ENCODE measurements at regions not wholly inside any gene's neighbourhood (a gene's known extent, or its start where the extent isn't known, plus 50 kb on each side); places are given as distances from the start of the nearest gene placed in this dataset.

DNA sequence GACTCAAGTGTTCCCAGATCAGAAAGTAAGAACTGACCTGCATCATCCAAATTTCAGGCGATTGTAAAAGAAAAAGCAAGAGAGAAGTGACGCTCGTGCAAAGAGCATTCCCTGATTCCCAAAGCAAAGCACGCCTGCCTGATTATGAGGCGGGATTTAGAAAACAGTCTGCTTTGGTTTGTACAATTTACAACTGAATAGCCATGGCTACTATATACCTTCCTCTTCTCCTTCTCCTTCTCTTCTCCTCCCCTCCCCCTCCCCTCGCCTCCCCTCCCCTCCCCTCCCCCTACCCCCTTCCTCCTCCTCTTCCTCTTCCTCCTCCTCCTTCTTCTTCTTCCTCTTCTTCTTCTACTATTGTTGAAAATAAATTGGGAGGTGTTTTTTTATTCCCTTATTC, 782.9 kb downstream of the GALR1 start:
- Mint-ChIP-seq H3K4me1 (ENCODE audit: low read depth) (no peaks in the 10 kb centered on the region), H3K36me3 (ENCODE audit: low read depth) (no peaks in the 10 kb centered on the region), H3K27me3 (ENCODE audit: low read depth) (no peaks in the 10 kb centered on the region), H3K27ac (no peak overlapping the region), H3K4me3 (no peak overlapping the region), H3K9me3 (peaks cover 5% of the 10 kb centered on the region)
- DNase-seq (ENCODE audit: low spot score): no peak

- no peaks in the 10 kb centered on the region for H3K36me3 Mint-ChIP-seq (ENCODE audit: low read depth)
- H3K27ac Mint-ChIP-seq: no peak overlapping the region
- peaks cover 10% of the 10 kb centered on the region for H3K9me3 Mint-ChIP-seq
Observed at GRCh38 chr18:78034755-78035154, 785.1 kb downstream of the GALR1 start.

GRCh38 chr18:78041218-78041617, 791.6 kb downstream of the GALR1 start:
- H3K27ac Mint-ChIP-seq: no peak overlapping the region
- no peaks in the 10 kb centered on the region for H3K27me3 Mint-ChIP-seq (ENCODE audit: low read depth)
- no peak overlapping the region for H3K4me3 Mint-ChIP-seq
- no peaks in the 10 kb centered on the region for H3K36me3 Mint-ChIP-seq (ENCODE audit: low read depth)
- DNase-seq (ENCODE audit: low spot score): no peak
- peaks cover 24% of the 10 kb centered on the region for H3K9me3 Mint-ChIP-seq
- no peaks in the 10 kb centered on the region for H3K4me1 Mint-ChIP-seq (ENCODE audit: low read depth)

More at GRCh38 chr18:78034755-78035154, 785.1 kb downstream of the GALR1 start:
- Mint-ChIP-seq H3K4me3 (no peak overlapping the region), H3K4me1 (ENCODE audit: low read depth) (no peaks in the 10 kb centered on the region), H3K27me3 (ENCODE audit: low read depth) (no peaks in the 10 kb centered on the region)
- no peak for DNase-seq (ENCODE audit: low spot score)

DNA sequence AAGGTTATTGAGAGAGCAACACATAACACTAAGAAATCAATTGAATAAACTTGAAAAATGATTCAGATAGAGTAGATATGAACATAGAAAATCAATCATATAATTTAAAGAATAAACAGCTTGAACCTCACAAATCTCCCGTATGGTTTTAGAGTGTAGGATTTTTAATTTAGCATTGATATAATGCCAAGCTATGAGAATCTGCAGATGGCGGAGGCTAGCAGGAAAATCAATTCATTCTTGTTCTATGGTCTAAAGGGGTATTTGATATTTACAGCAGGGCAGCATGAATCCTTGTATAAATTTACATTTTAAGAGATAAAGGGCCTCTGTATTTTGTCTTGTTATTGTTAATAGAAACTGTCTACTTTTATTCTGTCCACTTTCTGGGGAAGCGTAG, 797.0 kb downstream of the GALR1 start:
- no peaks in the 10 kb centered on the region for H3K36me3 Mint-ChIP-seq (ENCODE audit: low read depth)
- H3K27me3 Mint-ChIP-seq (ENCODE audit: low read depth): no peaks in the 10 kb centered on the region
- H3K27ac Mint-ChIP-seq: no peak overlapping the region
- H3K4me3 Mint-ChIP-seq: no peak overlapping the region
- H3K4me1 Mint-ChIP-seq (ENCODE audit: low read depth): no peaks in the 10 kb centered on the region
- peaks cover 11% of the 10 kb centered on the region for H3K9me3 Mint-ChIP-seq
- no peak for DNase-seq (ENCODE audit: low spot score)

GRCh38 chr18:78049281-78049680, 799.6 kb downstream of the GALR1 start:
- DNase-seq (ENCODE audit: low spot score): no peak
- Mint-ChIP-seq H3K27me3 (ENCODE audit: low read depth) (no peaks in the 10 kb centered on the region), H3K36me3 (ENCODE audit: low read depth) (no peaks in the 10 kb centered on the region), H3K27ac (no peak overlapping the region), H3K4me1 (ENCODE audit: low read depth) (no peaks in the 10 kb centered on the region), H3K9me3 (no peaks in the 10 kb centered on the region), H3K4me3 (no peak overlapping the region)

DNA sequence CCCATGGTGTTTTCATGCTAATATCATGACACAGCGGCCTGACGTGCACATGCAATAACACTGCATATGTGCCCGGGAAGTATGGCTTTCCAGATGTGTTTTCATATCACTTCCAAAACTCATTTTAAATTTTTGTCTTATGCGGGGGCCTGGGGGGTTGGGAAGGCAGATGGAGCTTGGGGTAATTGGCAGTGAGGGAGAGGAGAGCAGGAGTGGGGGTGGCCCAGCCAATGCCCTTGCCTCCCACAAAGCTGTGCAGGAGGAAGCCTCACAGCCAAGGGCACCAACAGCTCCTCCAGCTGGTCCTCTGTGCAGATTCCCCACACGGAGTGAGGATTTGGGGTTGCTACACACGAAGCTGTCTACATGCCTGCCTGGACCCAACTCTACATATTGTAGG, 805.2 kb downstream of the GALR1 start:
- Mint-ChIP-seq H3K27ac (no peak overlapping the region), H3K36me3 (ENCODE audit: low read depth) (no peaks in the 10 kb centered on the region), H3K9me3 (no peaks in the 10 kb centered on the region), H3K27me3 (ENCODE audit: low read depth) (no peaks in the 10 kb centered on the region), H3K4me3 (no peak overlapping the region), H3K4me1 (ENCODE audit: low read depth) (no peaks in the 10 kb centered on the region)
- no peak for DNase-seq (ENCODE audit: low spot score)

- DNase-seq (ENCODE audit: low spot score): no peak
- no peaks in the 10 kb centered on the region for H3K36me3 Mint-ChIP-seq (ENCODE audit: low read depth)
- no peaks in the 10 kb centered on the region for H3K27me3 Mint-ChIP-seq (ENCODE audit: low read depth)
- H3K27ac Mint-ChIP-seq: no peak overlapping the region
- no peaks in the 10 kb centered on the region for H3K9me3 Mint-ChIP-seq
- H3K4me1 Mint-ChIP-seq (ENCODE audit: low read depth): no peaks in the 10 kb centered on the region
- H3K4me3 Mint-ChIP-seq: no peak overlapping the region
Observed at GRCh38 chr18:78056011-78056410, 806.4 kb downstream of the GALR1 start.

- no peak overlapping the region for H3K4me3 Mint-ChIP-seq
- H3K27ac Mint-ChIP-seq: no peak overlapping the region
- H3K36me3 Mint-ChIP-seq (ENCODE audit: low read depth): no peaks in the 10 kb centered on the region
- no peak for DNase-seq (ENCODE audit: low spot score)
- no peaks in the 10 kb centered on the region for H3K9me3 Mint-ChIP-seq
- H3K4me1 Mint-ChIP-seq (ENCODE audit: low read depth): no peaks in the 10 kb centered on the region
- H3K27me3 Mint-ChIP-seq (ENCODE audit: low read depth): no peaks in the 10 kb centered on the region
Observed at GRCh38 chr18:78069784-78070664, 820.4 kb downstream of the GALR1 start.

GRCh38 chr18:78071166-78071710, 821.6 kb downstream of the GALR1 start:
- no peaks in the 10 kb centered on the region for H3K36me3 Mint-ChIP-seq (ENCODE audit: low read depth)
- DNase-seq (ENCODE audit: low spot score): no peak
- no peaks in the 10 kb centered on the region for H3K4me1 Mint-ChIP-seq (ENCODE audit: low read depth)
- H3K4me3 Mint-ChIP-seq: no peak overlapping the region
- H3K27ac Mint-ChIP-seq: no peak overlapping the region
- H3K9me3 Mint-ChIP-seq: no peaks in the 10 kb centered on the region
- no peaks in the 10 kb centered on the region for H3K27me3 Mint-ChIP-seq (ENCODE audit: low read depth)

- no peaks in the 10 kb centered on the region for H3K36me3 Mint-ChIP-seq (ENCODE audit: low read depth)
Observed at GRCh38 chr18:78071776-78072175, 822.1 kb downstream of the GALR1 start.

GRCh38 chr18:78072375-78072774, 822.7 kb downstream of the GALR1 start:
- Mint-ChIP-seq H3K27ac (no peak overlapping the region), H3K36me3 (ENCODE audit: low read depth) (no peaks in the 10 kb centered on the region), H3K4me1 (ENCODE audit: low read depth) (no peaks in the 10 kb centered on the region), H3K27me3 (ENCODE audit: low read depth) (no peaks in the 10 kb centered on the region), H3K4me3 (no peak overlapping the region), H3K9me3 (no peaks in the 10 kb centered on the region)
- DNase-seq (ENCODE audit: low spot score): no peak

More at GRCh38 chr18:78071776-78072175, 822.1 kb downstream of the GALR1 start:
- Mint-ChIP-seq H3K27ac (no peak overlapping the region), H3K4me1 (ENCODE audit: low read depth) (no peaks in the 10 kb centered on the region), H3K27me3 (ENCODE audit: low read depth) (no peaks in the 10 kb centered on the region), H3K9me3 (no peaks in the 10 kb centered on the region), H3K4me3 (no peak overlapping the region)
- DNase-seq (ENCODE audit: low spot score): no peak

- H3K36me3 Mint-ChIP-seq (ENCODE audit: low read depth): no peaks in the 10 kb centered on the region
- H3K9me3 Mint-ChIP-seq: no peaks in the 10 kb centered on the region
- H3K27ac Mint-ChIP-seq: no peak overlapping the region
- no peak overlapping the region for H3K4me3 Mint-ChIP-seq
- DNase-seq (ENCODE audit: low spot score): no peak
- no peaks in the 10 kb centered on the region for H3K27me3 Mint-ChIP-seq (ENCODE audit: low read depth)
- H3K4me1 Mint-ChIP-seq (ENCODE audit: low read depth): no peaks in the 10 kb centered on the region
Observed at GRCh38 chr18:78073275-78073674, 823.6 kb downstream of the GALR1 start.

DNA sequence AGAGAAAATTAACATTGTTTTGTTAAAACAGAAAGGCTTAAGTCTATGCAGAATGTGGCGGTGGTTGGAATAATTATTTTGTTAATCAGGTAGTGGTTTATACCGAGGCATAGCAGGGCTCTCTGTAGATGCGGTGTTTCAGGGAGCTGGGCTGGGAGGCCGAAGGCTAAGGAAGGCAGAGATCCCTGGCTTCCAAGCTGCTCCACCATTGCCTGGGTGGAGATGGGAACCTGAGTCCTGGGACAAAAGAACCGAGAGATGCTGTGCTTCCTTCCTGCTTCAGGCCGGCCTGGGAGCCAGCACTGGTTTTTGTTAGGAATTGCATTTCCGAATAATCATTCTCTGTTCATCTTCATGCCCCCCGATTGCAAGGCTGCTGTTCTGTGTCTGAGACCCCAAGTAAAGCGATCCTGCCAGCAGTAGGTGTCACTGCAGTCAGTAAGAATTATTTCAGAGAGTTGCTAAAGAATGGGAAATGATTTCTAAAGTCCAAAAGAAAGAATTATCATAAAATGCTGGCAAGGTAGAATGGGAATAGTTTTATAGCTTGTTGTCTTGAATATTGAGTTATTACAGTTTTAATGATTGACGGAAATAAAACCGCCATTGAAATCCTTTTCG, 824.9 kb downstream of the GALR1 start:
- no peaks in the 10 kb centered on the region for H3K27me3 Mint-ChIP-seq (ENCODE audit: low read depth)
- H3K27ac Mint-ChIP-seq: no peak overlapping the region
- DNase-seq (ENCODE audit: low spot score): no peak
- H3K36me3 Mint-ChIP-seq (ENCODE audit: low read depth): no peaks in the 10 kb centered on the region
- H3K4me3 Mint-ChIP-seq: no peak overlapping the region
- no peaks in the 10 kb centered on the region for H3K4me1 Mint-ChIP-seq (ENCODE audit: low read depth)
- H3K9me3 Mint-ChIP-seq: no peaks in the 10 kb centered on the region

- Mint-ChIP-seq H3K4me3 (no peak overlapping the region), H3K9me3 (no peaks in the 10 kb centered on the region), H3K27ac (no peak overlapping the region), H3K36me3 (ENCODE audit: low read depth) (no peaks in the 10 kb centered on the region), H3K27me3 (ENCODE audit: low read depth) (no peaks in the 10 kb centered on the region), H3K4me1 (ENCODE audit: low read depth) (no peaks in the 10 kb centered on the region)
- no peak for DNase-seq (ENCODE audit: low spot score)
Observed at GRCh38 chr18:78080081-78080480, 830.4 kb downstream of the GALR1 start.
